WERI-Rb-1 (cell line): ENCODE measurements at regions not wholly inside any gene's neighbourhood (a gene's known extent, or its start where the extent isn't known, plus 50 kb on each side); places are given as distances from the start of the nearest gene placed in this dataset.

Experiments used
- DNase-seq: peaks from one replicate; pipeline ENCODE4 v3.0.0-alpha.2; 2020
- H3K27ac ChIP-seq: fragments of 250-450 bp; sonication (Bioruptor Pico); 2 replicates; pipeline ENCODE4 v1.5.1; 2020; ENCODE audit warnings: mild to moderate bottlenecking, moderate library complexity
- H3K27me3 ChIP-seq: fragments of 250-450 bp; sonication (Bioruptor Pico); 2 replicates; pipeline ENCODE4 v1.5.1; 2021; ENCODE audit warnings: mild to moderate bottlenecking, low read depth, moderate library complexity; ENCODE audit not compliant: insufficient read depth, severe bottlenecking
- H3K36me3 ChIP-seq: fragments of 250-450 bp; sonication (Bioruptor Pico); 2 replicates; pipeline ENCODE4 v1.5.1; 2020; ENCODE audit warnings: mild to moderate bottlenecking, moderate library complexity
- H3K4me3 ChIP-seq: 2 replicates; pipeline ENCODE4 v1.5.1; 2011; ENCODE audit warnings: low read depth, mild to moderate bottlenecking, control low read depth, low read length
- H3K9me3 ChIP-seq: fragments of 250-450 bp; sonication (Bioruptor Pico); 2 replicates; pipeline ENCODE4 v1.5.1; 2021; ENCODE audit warnings: mild to moderate bottlenecking, moderate library complexity; ENCODE audit not compliant: severe bottlenecking
- CTCF ChIP-seq: IDR thresholded peaks from 2 replicates; pipeline ENCODE4 v1.5.1; 2011; ENCODE audit warnings: low read depth, mild to moderate bottlenecking, control low read depth, inconsistent platforms, low read length

- H3K27me3 ChIP-seq: no peaks in the 10 kb centered on the region
- H3K27ac ChIP-seq: no peak overlapping the region
- DNase-seq: no peak
- no peak overlapping the region for H3K4me3 ChIP-seq
- H3K9me3 ChIP-seq: no peaks in the 10 kb centered on the region
- no peak for TF ChIP-seq CTCF
- H3K36me3 ChIP-seq: no peaks in the 10 kb centered on the region
These were observed 308.8 kb upstream of the SYT1 start for GRCh38 chr12:78555802-78556201.

- no peaks in the 10 kb centered on the region for H3K27me3 ChIP-seq
- H3K9me3 ChIP-seq: no peaks in the 10 kb centered on the region
- no peak for TF ChIP-seq CTCF
- no peak for DNase-seq
- H3K36me3 ChIP-seq: no peaks in the 10 kb centered on the region
- H3K4me3 ChIP-seq: no peak overlapping the region
- H3K27ac ChIP-seq: no peak overlapping the region
These were observed 307.9 kb upstream of the SYT1 start for GRCh38 chr12:78556651-78557050.

- DNase-seq: no peak
- no peaks in the 10 kb centered on the region for H3K9me3 ChIP-seq
- H3K4me3 ChIP-seq: no peak overlapping the region
- no peak for TF ChIP-seq CTCF
- no peaks in the 10 kb centered on the region for H3K27me3 ChIP-seq
- no peaks in the 10 kb centered on the region for H3K36me3 ChIP-seq
- peak overlapping the region; percentile 64 for H3K27ac ChIP-seq
These were observed 305.2 kb upstream of the SYT1 start for GRCh38 chr12:78559416-78559815.

GRCh38 chr12:78559886-78560285, 304.7 kb upstream of the SYT1 start:
- H3K36me3 ChIP-seq: no peaks in the 10 kb centered on the region
- DNase-seq: peak; percentile 31
- H3K9me3 ChIP-seq: no peaks in the 10 kb centered on the region
- H3K27ac ChIP-seq: peak overlapping the region; percentile 64
- no peak for TF ChIP-seq CTCF
- H3K27me3 ChIP-seq: no peaks in the 10 kb centered on the region
- H3K4me3 ChIP-seq: no peak overlapping the region

- H3K4me3 ChIP-seq: no peak overlapping the region
- no peak for TF ChIP-seq CTCF
- H3K36me3 ChIP-seq: no peaks in the 10 kb centered on the region
- no peaks in the 10 kb centered on the region for H3K9me3 ChIP-seq
- peak overlapping the region; percentile 64 for H3K27ac ChIP-seq
- no peak for DNase-seq
- no peaks in the 10 kb centered on the region for H3K27me3 ChIP-seq
These were observed 303.9 kb upstream of the SYT1 start for GRCh38 chr12:78560633-78561032.

DNA sequence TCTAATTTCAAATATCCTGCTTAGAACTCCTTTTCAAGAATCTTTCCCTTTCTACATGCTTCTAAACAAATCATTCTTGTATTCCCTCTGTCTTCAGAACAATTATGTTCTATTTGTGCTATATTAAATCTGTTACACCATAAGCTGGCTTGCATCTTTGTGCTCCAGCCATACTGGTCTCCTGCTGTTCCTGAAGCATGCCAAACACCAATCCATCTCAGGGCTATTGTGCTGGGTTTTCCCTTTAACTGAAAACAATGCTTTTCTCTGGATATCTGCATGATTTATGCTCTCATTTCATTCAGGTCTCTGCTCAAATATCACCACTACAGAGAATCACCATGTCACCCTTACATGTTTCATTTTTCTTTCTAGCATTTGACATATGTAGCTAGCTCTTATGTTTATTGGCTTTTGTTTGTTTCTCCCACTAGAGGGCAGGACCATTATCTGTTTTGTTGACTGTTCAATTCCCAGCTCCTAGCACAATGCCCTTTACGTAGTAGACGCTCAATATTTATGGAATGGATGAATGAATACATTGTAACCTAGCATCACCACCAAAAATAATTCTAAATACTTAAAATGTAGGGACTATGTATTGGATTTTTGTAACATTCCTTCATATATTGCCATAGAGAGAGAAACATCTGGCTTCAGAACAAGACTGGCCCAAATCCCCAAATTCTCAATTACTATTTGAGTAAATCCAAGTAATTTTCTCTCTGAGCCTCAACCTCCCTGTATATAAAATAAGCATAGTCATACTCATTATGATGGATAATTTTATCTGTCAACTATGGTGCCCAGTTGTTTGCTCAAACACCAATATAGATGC, 302.0 kb upstream of the SYT1 start:
- TF ChIP-seq CTCF: 0 out of 2 replicates have a peak, but pooled peaks have one; percentile 26
- Histone ChIP-seq H3K4me3 (no peak overlapping the region), H3K27ac (no peak overlapping the region), H3K36me3 (no peaks in the 10 kb centered on the region), H3K9me3 (no peaks in the 10 kb centered on the region), H3K27me3 (no peaks in the 10 kb centered on the region)
- no peak for DNase-seq
